SU-DHL-6 (cell line): ENCODE measurements at regions not wholly inside any gene's neighbourhood (a gene's known extent, or its start where the extent isn't known, plus 50 kb on each side); places are given as distances from the start of the nearest gene placed in this dataset.

Experiments
- EZH2phosphoT487 ChIP-seq: fragments of 200-600 bp; sonication (generic), shearing (Covaris generic); conservative IDR thresholded peaks from 2 replicates; pipeline ENCODE4 v1.6.1; 2018; ENCODE audit warnings: mild to moderate bottlenecking, antibody characterized with exemption, low read length, moderate library complexity, mixed read lengths
- TF ChIP-seq, protein P1 (sequence below): fragments of 200-600 bp; sonication (generic); IDR thresholded peaks from one replicate; pipeline ENCODE4 v1.5.1; 2017; ENCODE audit warnings: antibody characterized with exemption, mild to moderate bottlenecking, low read length, moderate library complexity; ENCODE audit not compliant: insufficient read depth, poor library complexity, severe bottlenecking

- TF ChIP-seq, protein P1, sequence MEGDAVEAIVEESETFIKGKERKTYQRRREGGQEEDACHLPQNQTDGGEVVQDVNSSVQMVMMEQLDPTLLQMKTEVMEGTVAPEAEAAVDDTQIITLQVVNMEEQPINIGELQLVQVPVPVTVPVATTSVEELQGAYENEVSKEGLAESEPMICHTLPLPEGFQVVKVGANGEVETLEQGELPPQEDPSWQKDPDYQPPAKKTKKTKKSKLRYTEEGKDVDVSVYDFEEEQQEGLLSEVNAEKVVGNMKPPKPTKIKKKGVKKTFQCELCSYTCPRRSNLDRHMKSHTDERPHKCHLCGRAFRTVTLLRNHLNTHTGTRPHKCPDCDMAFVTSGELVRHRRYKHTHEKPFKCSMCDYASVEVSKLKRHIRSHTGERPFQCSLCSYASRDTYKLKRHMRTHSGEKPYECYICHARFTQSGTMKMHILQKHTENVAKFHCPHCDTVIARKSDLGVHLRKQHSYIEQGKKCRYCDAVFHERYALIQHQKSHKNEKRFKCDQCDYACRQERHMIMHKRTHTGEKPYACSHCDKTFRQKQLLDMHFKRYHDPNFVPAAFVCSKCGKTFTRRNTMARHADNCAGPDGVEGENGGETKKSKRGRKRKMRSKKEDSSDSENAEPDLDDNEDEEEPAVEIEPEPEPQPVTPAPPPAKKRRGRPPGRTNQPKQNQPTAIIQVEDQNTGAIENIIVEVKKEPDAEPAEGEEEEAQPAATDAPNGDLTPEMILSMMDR, result no peak
- no peak for TF ChIP-seq EZH2phosphoT487
Measured at GRCh38 chr1:42043182-42043581, 110.0 kb upstream of the GUCA2B start.
